ENCODE measurements at regions not wholly inside any gene's neighbourhood (a gene's known extent, or its start where the extent isn't known, plus 50 kb on each side); places are given as distances from the start of the nearest gene placed in this dataset.

DNA sequence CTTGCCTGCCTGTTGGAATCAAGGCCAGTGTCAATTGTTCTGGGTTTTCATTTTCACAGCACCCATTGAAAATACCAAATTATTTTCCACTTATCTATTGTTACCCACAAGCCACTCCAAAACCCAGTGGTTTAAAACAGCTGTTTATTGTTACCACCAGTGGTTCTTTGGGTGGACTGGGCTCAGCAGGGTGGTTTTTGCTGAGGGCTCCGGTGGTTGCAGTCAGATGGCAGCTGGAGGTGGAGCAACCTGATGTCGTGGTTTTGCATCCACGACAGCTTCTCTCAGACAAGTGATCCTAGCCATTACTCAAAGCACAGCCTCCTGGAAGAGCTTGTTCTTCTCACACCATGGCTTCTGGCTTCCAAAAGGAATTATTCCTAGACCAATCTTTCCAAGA, 235.1 kb upstream of the ADARB2 start:
- Histone ChIP-seq H3K27ac (no peak overlapping the region), H3K4me1 (no peaks in the 10 kb centered on the region), H3K9me3 (no peaks in the 10 kb centered on the region), H3K36me3 (ENCODE audit: low read depth, missing control alignments) (no peaks in the 10 kb centered on the region), H3K27me3 (no peaks in the 10 kb centered on the region), H3K4me3 (no peak overlapping the region)
- DNase-seq = no peak
- TF ChIP-seq, protein P1, sequence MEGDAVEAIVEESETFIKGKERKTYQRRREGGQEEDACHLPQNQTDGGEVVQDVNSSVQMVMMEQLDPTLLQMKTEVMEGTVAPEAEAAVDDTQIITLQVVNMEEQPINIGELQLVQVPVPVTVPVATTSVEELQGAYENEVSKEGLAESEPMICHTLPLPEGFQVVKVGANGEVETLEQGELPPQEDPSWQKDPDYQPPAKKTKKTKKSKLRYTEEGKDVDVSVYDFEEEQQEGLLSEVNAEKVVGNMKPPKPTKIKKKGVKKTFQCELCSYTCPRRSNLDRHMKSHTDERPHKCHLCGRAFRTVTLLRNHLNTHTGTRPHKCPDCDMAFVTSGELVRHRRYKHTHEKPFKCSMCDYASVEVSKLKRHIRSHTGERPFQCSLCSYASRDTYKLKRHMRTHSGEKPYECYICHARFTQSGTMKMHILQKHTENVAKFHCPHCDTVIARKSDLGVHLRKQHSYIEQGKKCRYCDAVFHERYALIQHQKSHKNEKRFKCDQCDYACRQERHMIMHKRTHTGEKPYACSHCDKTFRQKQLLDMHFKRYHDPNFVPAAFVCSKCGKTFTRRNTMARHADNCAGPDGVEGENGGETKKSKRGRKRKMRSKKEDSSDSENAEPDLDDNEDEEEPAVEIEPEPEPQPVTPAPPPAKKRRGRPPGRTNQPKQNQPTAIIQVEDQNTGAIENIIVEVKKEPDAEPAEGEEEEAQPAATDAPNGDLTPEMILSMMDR (IDR thresholded peaks at IDR 0.05) = no peak
- TF ChIP-seq POLR2A (IDR thresholded peaks at IDR 0.05) = no peak
- intact Hi-C loops (cut with DNase I; ENCODE audit: low total_unique reads) = no loop called here
- WGBS, 2 donors = 83 to 89% methylated on average over 3 of the region's 3 CpGs

DNA sequence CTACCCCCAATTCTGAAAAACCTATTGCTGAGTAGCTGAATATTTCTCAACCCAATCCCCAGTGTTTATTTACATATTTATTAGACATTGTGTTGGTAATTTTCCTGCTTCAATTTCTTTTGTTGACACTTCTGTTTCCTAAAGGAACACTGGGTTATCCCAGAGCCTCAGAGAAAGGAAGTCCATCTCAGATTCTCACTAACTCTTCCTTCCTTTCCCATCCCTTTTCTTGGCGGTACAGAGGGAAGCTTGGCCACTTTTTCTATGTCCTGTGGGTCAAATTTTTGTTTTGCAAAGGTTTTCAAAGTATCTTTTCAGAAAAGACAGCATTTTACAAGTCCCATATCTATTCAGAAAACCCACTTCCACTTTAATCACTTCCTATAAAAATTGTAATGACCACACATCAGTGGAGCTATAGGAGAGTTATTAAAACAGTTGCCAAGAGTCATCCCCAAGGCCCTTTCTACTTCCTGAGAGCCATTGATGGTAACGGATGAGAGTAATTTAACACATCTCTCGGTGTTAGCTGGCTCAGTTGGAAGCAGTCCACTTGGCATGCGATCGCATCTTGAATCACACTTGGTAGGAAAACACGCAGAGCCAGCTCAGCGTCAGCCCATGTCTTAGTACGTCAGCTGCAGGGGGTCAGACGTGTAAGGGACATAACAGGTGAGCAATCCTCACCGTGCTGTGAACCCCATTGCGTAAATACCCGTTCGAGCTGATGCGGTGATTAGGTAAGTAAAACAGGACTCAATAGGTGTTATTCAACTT, 231.1 kb upstream of the ADARB2 start:
- intact Hi-C loops (cut with DNase I; ENCODE audit: low total_unique reads) = no loop called here
- Histone ChIP-seq H3K4me1 (no peaks in the 10 kb centered on the region), H3K27ac (no peak overlapping the region), H3K9me3 (no peaks in the 10 kb centered on the region), H3K27me3 (no peaks in the 10 kb centered on the region), H3K4me3 (no peak overlapping the region), H3K36me3 (ENCODE audit: low read depth, missing control alignments) (no peaks in the 10 kb centered on the region)
- no peak for DNase-seq
- 73 to 81% methylated on average over 14 of the region's 14 CpGs for WGBS, 2 donors
- no peak for TF ChIP-seq POLR2A (IDR thresholded peaks at IDR 0.05)
- TF ChIP-seq, protein P1 (IDR thresholded peaks at IDR 0.05) = no peak

DNA sequence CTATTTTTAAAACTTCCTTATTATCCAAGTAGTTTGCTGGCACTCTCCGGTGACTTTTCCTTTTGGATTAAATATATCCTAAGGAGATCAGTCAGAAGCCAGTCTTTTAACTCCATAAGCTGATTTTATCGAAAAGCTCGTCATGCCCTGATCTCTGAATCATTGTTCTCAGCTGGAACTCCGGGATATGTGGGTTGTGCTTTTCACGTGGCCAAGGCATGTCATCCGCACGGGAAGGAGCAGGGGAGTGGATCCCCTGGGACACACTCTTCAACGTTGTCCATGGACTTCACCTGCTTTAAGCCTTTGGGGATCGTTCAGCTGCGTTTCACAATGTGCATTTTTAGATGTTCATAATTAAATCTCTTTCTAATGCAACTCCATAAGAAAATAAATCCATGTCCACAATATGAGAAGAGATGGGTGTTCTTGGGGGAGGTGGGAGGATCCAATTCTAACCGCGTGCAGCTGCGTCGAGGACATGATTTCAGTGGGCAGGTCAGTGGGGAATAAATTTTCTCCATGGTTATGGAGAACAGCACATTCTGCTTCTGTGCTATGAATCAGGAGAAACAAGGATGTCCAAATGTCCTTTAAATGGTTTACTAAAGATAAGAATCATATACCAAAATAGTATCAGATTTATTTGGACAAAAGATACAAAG, 229.5 kb upstream of the ADARB2 start:
- intact Hi-C loops (cut with DNase I; ENCODE audit: low total_unique reads) = no loop called here
- no peaks in the 10 kb centered on the region for H3K9me3 ChIP-seq
- H3K27ac ChIP-seq = no peak overlapping the region
- H3K36me3 ChIP-seq (ENCODE audit: low read depth, missing control alignments) = no peaks in the 10 kb centered on the region
- H3K27me3 ChIP-seq = no peaks in the 10 kb centered on the region
- 70 to 77% methylated on average over 14 of the region's 14 CpGs for WGBS, 2 donors
- TF ChIP-seq POLR2A (IDR thresholded peaks at IDR 0.05) = no peak
- TF ChIP-seq, protein P1 (IDR thresholded peaks at IDR 0.05) = no peak
- no peak overlapping the region for H3K4me3 ChIP-seq
- no peaks in the 10 kb centered on the region for H3K4me1 ChIP-seq
- DNase-seq = no peak

DNA sequence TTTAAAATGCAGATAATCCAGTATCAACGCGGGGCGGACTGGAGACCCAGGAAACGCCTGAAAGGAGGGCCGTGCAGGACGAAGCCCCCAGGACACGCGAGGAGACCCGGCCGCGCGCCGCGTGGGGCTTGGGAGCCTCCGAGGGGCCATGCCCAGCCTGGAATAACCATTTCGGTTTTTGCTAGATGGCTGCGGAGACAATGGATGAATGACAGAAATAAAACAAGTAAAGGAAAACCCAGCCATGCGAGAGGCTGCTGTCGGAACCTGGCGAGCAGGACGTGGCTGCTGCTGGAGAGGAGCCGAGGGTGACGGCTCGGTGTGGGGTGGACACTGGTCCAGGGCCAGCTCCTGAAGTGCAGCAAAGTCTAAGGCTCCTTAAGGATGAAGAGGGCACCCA, 227.2 kb upstream of the ADARB2 start:
- TF ChIP-seq POLR2A (IDR thresholded peaks at IDR 0.05) = no peak
- TF ChIP-seq, protein P1 (IDR thresholded peaks at IDR 0.05) = no peak
- 71 to 72% methylated on average over 24 of the region's 24 CpGs for WGBS, 2 donors
- Histone ChIP-seq H3K36me3 (ENCODE audit: low read depth, missing control alignments) (no peaks in the 10 kb centered on the region), H3K27ac (no peak overlapping the region), H3K27me3 (no peaks in the 10 kb centered on the region), H3K4me3 (no peak overlapping the region), H3K9me3 (no peaks in the 10 kb centered on the region), H3K4me1 (no peaks in the 10 kb centered on the region)
- DNase-seq = no peak
- intact Hi-C loops (cut with DNase I; ENCODE audit: low total_unique reads) = no loop called here
